K562 (cell line): ENCODE measurements at regions not wholly inside any gene's neighbourhood (a gene's known extent, or its start where the extent isn't known, plus 50 kb on each side); places are given as distances from the start of the nearest gene placed in this dataset.

ENCODE experiments used
- ARID4B ChIP-seq: sonication (generic); formaldehyde crosslinking; IDR thresholded peaks from 2 replicates; pipeline ENCODE4 v1.8.0; 2022; ENCODE audit warnings: mild to moderate bottlenecking, missing genetic modification reagents
- ARNT ChIP-seq, 2 experiments: fragments of 450-650 bp; IDR thresholded peaks; 2 replicates each; pipeline ENCODE4 v1.6.1; 2016; ENCODE audit warnings: mild to moderate bottlenecking in 1 of 2
- BRF2 ChIP-seq: IDR thresholded peaks from 3 replicates; pipeline ENCODE4 v1.6.1; 2011; ENCODE audit warnings: borderline replicate concordance, mild to moderate bottlenecking; ENCODE audit not compliant: insufficient read length, insufficient read depth
- CHD4 ChIP-seq: fragments of 200-600 bp; sonication (generic); IDR thresholded peaks from 3 replicates; pipeline ENCODE4 v1.6.1; 2012; ENCODE audit warnings: low read depth, mild to moderate bottlenecking, mixed read lengths, low read length, inconsistent platforms; ENCODE audit not compliant: insufficient read depth, insufficient replicate concordance, poor library complexity, severe bottlenecking
- E2F3 ChIP-seq: fragments of 250-450 bp; sonication (Bioruptor Pico); IDR thresholded peaks from 2 replicates; pipeline ENCODE4 v1.4.0; 2020; ENCODE audit warnings: mild to moderate bottlenecking
- FOXJ3 ChIP-seq: sonication (generic); formaldehyde crosslinking; IDR thresholded peaks from 2 replicates; pipeline ENCODE4 v1.4.0; 2020; ENCODE audit warnings: mild to moderate bottlenecking, missing genetic modification reagents
- MAFG ChIP-seq: fragments of 450-650 bp; conservative IDR thresholded peaks from 2 replicates; pipeline ENCODE4 v1.6.1; 2016; ENCODE audit warnings: missing genetic modification characterization, missing compliant biosample characterization
- MYNN ChIP-seq, 2 experiments: sonication (generic); formaldehyde crosslinking in 1 of 2; IDR thresholded peaks; 2 replicates each; pipeline versions ENCODE4 v1.5.0 to v1.6.1; 2016 to 2020; ENCODE audit warnings: antibody characterized with exemption in 1 of 2, missing genetic modification reagents in 1 of 2
- NFE2L1 ChIP-seq: fragments of 450-650 bp; IDR thresholded peaks from 2 replicates; pipeline ENCODE4 v1.6.1; 2016; ENCODE audit warnings: missing genetic modification characterization, low read depth, mild to moderate bottlenecking, missing compliant biosample characterization, moderate library complexity, borderline replicate concordance
- NFIC ChIP-seq: fragments of 450-650 bp; IDR thresholded peaks from 2 replicates; pipeline ENCODE4 v1.6.1; 2017; ENCODE audit warnings: mild to moderate bottlenecking, inconsistent platforms
- NR4A1 ChIP-seq, 2 experiments: fragments of 250-450 bp in 1 of 2; fragments of 450-650 bp in 1 of 2; sonication (Bioruptor Pico) in 1 of 2; IDR thresholded peaks; 2 replicates each; pipeline versions ENCODE4 v1.4.0 to v1.6.1; 2016 to 2020; ENCODE audit warnings: mild to moderate bottlenecking in 2 of 2, missing compliant biosample characterization in 1 of 2, missing genetic modification characterization in 1 of 2, moderate library complexity in 1 of 2
- PCBP2 ChIP-seq: fragments of 200-400 bp; formaldehyde crosslinking; IDR thresholded peaks from 2 replicates; pipeline ENCODE4 v1.6.1; 2018; ENCODE audit warnings: low read length, low read depth, mild to moderate bottlenecking, moderate library complexity; ENCODE audit not compliant: poor library complexity, severe bottlenecking
- PHF20 ChIP-seq: fragments of 450-650 bp; IDR thresholded peaks from 2 replicates; pipeline ENCODE4 v1.6.1; 2018; ENCODE audit not compliant: partially characterized antibody
- SNIP1 ChIP-seq: fragments of 450-650 bp; IDR thresholded peaks from 2 replicates; pipeline ENCODE4 v1.7.1; 2017; ENCODE audit warnings: low read depth, mild to moderate bottlenecking
- SREBF1 ChIP-seq: fragments of 150-350 bp; IDR thresholded peaks from 2 replicates; pipeline ENCODE4 v1.6.1; 2014; ENCODE audit warnings: antibody characterized with exemption, low read depth, low read length, borderline replicate concordance
- ZC3H11A ChIP-seq: IDR thresholded peaks from 2 replicates; pipeline ENCODE4 v1.6.1; 2012; ENCODE audit warnings: low read depth, low read length, improper control_type of control experiment
- ZHX1 ChIP-seq: fragments of 150-350 bp; conservative IDR thresholded peaks from 2 replicates; pipeline ENCODE4 v1.6.1; 2014; ENCODE audit warnings: low read length
- ZNF707 ChIP-seq: fragments of 250-450 bp; sonication (Bioruptor Pico); conservative IDR thresholded peaks from 2 replicates; pipeline ENCODE4 v1.8.0; 2022; ENCODE audit warnings: inconsistent platforms, mild to moderate bottlenecking, moderate library complexity
- TF ChIP-seq, protein P1 (sequence below): IDR thresholded peaks from 2 replicates; pipeline ENCODE4 v1.6.1; 2016; ENCODE audit warnings: missing genetic modification characterization, missing compliant biosample characterization

DNA sequence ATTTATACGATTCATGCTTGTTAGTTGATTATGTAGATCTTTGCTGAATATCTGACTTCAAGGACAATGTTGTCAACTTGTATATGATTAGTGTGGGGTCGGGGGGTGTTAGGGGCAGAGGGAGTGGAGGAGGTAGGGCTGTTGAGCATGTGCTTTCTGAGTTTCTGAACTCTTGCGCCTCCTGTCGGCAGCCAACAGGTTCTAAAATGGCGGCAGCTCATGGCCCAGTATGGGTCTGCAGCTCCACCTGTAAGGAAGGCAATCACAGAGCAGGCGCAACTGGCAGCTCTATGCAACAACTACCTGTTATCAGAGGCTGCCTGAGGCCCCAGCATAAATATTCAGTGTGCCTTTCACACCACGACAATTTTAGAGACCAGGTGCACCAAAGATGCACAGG lies 205.8 kb upstream of the PLXNA2 start (continued):
- no peak for TF ChIP-seq NR4A1 (CRISPR knock-in tag; IDR thresholded peaks at IDR 0.05)
- no peak for TF ChIP-seq NR4A1 (tag; IDR thresholded peaks at IDR 0.05)
- no peak for TF ChIP-seq ARID4B
- TF ChIP-seq BRF2: no peak
- no peak for TF ChIP-seq SREBF1
- no peak for TF ChIP-seq PCBP2
- TF ChIP-seq MAFG (tag): no peak
- no peak for TF ChIP-seq CHD4
- no peak for TF ChIP-seq NFIC
- TF ChIP-seq ZHX1: no peak
- no peak for TF ChIP-seq PHF20
- TF ChIP-seq ZNF707 (CRISPR knock-in tag): no peak
- no peak for TF ChIP-seq ARNT (IDR thresholded peaks at IDR 0.05)
- TF ChIP-seq E2F3 (CRISPR knock-in tag): no peak
- no peak for TF ChIP-seq MYNN (IDR thresholded peaks at IDR 0.05)
- no peak for TF ChIP-seq MYNN (CRISPR knock-in tag; IDR thresholded peaks at IDR 0.05)
- TF ChIP-seq FOXJ3 (CRISPR knock-in tag): no peak
- TF ChIP-seq NFE2L1: no peak
- TF ChIP-seq ZC3H11A: no peak
- TF ChIP-seq, protein P1, sequence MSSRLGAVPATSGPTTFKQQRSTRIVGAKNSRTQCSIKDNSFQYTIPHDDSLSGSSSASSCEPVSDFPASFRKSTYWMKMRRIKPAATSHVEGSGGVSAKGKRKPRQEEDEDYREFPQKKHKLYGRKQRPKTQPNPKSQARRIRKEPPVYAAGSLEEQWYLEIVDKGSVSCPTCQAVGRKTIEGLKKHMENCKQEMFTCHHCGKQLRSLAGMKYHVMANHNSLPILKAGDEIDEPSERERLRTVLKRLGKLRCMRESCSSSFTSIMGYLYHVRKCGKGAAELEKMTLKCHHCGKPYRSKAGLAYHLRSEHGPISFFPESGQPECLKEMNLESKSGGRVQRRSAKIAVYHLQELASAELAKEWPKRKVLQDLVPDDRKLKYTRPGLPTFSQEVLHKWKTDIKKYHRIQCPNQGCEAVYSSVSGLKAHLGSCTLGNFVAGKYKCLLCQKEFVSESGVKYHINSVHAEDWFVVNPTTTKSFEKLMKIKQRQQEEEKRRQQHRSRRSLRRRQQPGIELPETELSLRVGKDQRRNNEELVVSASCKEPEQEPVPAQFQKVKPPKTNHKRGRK: no peak
- no peak for TF ChIP-seq SNIP1
